ENCODE measurements at regions not wholly inside any gene's neighbourhood (a gene's known extent, or its start where the extent isn't known, plus 50 kb on each side); places are given as distances from the start of the nearest gene placed in this dataset.
"Not testable (repeated sequence)": the region's sequence is repeated elsewhere in the genome, so short reads cannot be mapped to it uniquely, and the experiment has no call there.

DNA sequence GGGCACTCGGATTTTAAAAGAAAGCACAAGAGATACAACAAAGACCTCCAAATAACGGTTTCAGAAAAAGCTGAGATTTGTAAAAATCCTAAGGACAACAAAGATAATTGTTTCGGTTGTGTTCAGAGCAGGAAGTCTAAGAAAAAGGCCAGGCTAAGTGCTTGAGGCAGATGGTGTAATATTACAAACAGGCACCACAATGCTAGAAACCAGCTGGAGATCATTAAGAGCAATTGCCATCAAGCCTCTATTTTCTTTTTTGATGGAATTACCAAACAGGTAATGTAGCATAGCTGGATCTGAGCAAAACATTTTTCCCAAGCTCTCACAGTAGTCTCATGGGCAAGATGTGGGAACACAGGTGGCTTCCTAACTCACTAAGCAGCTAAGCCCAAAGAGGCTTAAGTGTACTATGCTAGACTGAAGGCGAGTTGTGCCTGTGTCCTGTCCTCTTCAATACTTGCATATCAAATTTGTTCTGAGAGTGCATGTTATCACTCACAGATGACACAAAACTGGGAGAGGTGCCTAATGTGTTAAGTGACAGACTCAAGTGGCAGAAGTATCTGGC, 161.6 kb downstream of the GLUL start:
- intact Hi-C loops (cut with micrococcal nuclease): no loop called here

DNA sequence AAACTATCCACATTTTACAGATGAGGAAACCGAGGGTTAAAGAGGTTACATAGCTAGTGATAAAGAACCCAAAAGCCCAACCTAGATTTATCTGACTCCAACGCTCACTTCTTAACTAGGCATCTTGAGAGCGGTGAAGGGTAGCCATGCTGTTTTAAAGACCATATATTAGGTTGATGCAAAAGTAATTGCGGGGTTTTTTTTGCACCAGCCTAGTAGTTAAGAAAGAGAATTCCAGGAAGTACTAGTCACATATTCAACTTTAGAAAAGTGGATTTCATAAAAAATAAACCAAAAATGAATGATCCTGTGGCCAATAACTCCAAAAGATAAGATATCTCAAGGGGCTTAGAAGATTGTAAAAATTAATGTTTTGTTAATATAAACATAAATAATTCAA, 162.1 kb downstream of the GLUL start:
- intact Hi-C loops (cut with micrococcal nuclease): no loop called here

DNA sequence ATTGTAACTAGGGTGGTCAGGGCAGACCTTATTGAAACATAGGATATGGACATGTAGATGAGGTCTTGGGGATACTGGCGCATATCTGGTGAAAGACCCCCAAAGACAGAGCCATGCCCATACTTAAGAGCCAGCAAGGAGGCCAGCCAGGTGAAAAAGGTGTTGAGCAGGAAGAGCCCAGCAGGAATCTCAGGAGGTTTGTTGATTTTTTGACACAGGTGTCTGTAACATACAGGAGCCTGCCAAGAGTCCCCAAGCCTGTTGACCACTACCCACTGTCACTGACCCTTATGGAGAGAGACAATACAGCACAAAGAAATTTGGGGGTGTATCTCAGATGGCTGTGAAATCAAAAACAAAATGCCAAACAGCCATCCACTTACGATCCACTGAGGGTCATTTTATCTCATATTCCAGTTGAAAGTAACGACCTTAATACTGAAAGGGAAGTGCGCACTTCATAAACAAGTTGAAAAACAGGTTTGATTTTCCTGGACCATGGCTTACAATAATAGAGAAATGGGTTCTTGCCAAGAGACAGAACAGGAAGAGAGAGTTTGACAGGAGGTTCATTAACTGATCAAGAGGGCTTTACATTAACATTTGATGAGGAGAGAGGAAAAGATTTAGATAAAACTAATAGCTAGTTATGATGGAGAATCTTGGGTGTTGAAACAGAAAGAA, 163.6 kb downstream of the GLUL start:
- intact Hi-C loops (cut with micrococcal nuclease): no loop called here

DNA sequence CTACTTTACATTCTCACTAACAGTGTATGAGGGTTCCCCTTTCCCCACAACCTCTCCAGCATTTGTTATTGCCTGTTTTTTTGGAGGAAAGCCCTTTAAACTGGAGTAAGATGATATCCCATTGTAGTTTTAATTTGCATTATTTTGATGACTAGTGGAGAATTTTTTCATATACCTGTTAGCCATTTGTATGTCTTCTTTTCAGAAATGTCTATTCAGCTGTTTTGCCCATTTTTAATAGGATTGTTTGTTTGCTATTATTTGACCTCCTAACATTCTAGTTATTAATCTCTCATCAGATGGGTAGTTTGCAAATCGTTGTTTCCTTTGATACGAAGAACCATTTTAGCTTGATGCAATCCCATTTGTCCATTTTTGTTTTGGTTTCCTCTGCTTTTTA, 165.0 kb downstream of the GLUL start:
- intact Hi-C loops (cut with micrococcal nuclease): no loop called here

DNA sequence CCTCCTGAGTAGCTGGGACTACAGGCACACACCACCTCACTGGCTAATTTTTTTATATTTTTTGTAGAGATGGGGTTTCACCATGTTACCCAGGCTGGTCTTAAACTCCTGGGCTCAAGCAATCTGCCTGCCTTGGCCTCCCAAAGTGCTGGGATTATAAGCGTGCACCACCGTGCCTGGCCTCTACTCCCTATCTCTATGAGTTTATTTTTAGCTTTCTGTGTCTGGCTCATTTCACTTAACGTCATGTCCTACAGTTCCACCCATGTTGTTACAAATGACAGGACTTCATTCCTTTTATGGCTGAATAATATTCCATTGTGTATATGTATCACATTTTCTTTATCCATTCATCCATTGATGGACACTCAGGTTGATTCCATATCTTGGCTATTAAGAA, 164.2 kb upstream of the ZNF648 start:
- intact Hi-C loops (cut with micrococcal nuclease): not testable (repeated sequence)

DNA sequence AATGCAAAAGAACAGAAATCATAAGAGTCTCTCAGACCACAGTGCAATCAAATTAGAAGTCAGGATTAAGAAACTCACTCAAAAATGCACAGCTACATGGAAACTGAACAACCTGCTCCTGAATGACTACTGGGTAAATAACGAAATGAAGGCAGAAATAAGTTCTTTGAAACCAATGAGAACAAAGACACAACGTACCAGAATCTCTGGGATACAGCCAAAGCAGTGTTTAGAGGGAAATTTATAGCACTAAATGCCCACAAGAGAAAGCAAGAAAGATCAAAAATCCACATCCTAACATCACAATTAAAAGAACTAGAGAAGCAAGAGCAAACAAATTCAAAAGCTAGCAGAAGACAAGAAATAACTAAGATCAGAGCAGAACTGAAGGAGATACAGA, 160.5 kb upstream of the ZNF648 start:
- intact Hi-C loops (cut with micrococcal nuclease): not testable (repeated sequence)

DNA sequence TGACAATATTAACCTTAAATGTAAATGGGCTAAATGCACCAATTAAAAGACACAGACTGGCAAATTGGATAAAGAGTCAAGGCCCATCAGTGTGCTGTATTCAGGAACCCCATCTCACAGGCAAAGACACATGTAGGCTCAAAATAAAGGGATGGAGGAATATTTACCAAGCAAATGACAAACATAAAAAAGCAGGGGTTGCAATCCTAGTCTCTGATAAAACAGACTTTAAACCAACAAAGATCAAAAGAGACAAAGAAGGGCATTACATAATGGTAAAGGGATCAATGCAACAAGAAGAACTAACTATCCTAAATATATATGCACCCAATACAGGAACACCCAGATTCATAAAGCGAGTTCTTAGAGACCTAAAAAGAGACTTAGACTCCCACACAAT, 159.9 kb upstream of the ZNF648 start:
- intact Hi-C loops (cut with micrococcal nuclease): not testable (repeated sequence)

DNA sequence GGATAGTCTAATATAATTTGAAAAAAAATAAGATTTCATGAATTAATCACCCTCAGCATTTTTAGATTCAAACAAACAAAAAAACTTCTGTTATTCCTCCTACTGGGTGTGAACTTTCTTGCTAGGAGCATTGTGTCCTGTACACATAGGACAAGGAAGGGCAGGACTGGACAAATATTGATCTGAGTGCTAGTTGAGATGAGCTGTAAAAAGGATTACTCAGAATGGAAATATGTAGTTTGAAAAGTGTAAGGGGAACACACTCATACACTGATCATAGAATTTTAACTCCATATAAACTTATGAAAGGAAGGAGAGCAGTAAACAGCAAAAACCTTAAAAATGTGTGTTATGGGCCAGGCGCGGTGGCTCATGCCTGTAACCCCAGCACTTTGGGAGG, 156.5 kb upstream of the ZNF648 start:
- intact Hi-C loops (cut with micrococcal nuclease): no loop called here

DNA sequence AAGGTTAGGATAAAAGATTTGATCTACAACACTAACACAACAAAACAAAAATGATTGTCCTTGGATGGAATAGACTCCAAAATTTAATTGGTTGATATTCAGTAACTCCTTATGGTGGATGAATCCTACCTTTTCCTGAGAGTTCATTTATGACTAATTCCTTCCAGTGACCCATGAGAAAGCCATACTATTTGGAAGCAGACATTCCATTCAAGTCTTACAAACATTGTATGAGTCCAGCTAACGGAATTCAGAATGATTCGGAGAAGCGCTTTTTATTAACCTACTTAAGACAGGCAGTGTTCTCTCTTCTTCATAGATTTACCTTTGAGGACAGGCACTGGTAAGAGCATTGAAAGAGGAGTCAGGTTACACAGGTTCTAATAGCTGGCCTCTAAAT, 155.6 kb upstream of the ZNF648 start:
- intact Hi-C loops (cut with micrococcal nuclease): no loop called here

DNA sequence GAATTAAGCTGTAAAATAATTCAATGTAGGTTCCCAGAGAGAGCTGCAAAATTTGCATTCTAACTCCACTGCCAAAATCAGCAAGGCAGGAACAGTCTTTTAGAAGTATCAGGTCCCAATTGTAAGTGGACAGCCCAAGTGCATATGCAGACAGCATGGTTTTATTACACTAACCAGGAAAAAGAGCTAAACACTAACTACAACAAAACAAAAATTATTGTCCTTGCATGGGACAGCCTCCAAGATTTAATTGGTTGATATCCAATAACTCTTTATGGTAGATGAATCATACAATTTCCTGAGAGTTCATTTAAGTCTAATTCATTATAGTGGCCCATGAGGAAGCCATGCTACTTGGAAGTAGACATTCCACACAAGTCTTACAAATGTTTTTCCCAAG, 154.3 kb upstream of the ZNF648 start:
- intact Hi-C loops (cut with micrococcal nuclease): no loop called here

DNA sequence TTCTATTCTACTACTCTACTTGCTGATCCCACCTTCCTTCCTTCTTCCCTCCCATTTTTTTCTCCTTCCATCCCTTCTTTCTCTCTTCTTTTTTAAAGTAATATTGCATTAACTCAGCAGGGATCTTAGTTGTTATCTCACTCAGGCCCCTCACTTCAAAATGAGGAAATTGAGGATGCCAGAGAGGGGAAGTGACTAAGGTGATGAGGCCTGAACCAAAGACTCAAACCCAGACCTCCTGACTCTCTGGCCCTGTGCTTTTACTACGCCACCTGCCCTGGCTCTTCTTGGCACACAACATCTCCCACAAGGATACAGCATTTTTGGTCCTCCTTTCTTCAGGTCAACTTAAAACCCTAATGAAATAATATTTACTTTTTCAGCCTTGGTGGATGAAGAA, 151.7 kb upstream of the ZNF648 start:
- intact Hi-C loops (cut with micrococcal nuclease): no loop called here

DNA sequence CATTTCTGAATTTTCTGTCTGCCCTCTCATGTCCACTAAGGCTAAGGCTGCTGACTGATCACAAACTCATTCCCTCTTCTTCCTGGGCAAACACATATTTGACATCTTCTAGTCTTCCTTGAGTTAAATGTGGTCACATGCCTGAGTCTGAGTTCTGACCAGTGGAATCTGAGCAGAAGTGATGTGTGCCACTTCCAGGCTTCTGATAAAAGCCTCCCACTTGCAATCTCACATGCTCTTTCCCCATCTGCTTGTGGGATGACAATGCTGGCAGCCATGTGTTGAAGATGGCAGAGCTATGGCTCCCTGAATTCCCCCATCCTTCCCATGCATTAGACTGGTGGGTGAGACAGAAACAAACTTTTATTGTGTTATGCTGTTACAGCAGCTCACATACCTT, 149.9 kb upstream of the ZNF648 start:
- intact Hi-C loops (cut with micrococcal nuclease): no loop called here

DNA sequence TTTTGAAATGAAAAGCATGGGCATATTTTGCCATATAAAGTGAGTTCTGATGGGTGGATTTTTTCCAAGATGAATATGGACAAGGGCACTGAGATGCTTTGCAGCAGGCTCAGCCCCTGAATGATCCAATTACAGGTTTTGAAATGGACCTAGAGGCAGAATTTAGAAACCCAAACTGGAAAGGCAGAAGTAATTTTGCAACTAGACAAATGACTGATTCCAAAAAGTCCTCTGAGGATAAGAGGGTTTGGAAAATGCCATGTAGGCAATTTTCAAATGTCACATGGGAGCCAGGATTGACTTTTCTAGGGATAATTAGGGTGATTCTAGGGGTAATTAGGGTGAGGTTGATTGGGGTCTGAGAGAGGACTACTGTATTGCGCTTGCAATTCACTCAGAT, 148.9 kb upstream of the ZNF648 start:
- intact Hi-C loops (cut with micrococcal nuclease): no loop called here

DNA sequence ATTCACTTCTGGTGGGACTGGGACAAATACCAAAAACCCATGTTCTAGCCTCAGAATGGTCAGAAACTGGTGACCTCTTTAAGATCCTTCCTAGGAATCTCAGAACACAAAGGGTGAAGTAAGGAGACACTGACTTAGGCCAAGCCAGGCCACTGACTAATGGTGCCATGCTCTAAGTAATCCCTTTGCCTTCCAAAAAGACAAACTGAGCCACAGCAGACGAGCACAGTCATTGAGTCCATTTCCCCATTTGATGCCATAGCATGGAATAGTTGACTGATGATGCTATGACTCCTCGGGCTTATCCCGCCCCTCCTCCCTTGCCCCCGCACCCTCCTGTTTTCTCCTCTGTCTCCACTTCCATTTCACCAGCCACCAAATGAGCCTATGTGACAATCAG, 145.8 kb upstream of the ZNF648 start:
- intact Hi-C loops (cut with micrococcal nuclease): no loop called here

DNA sequence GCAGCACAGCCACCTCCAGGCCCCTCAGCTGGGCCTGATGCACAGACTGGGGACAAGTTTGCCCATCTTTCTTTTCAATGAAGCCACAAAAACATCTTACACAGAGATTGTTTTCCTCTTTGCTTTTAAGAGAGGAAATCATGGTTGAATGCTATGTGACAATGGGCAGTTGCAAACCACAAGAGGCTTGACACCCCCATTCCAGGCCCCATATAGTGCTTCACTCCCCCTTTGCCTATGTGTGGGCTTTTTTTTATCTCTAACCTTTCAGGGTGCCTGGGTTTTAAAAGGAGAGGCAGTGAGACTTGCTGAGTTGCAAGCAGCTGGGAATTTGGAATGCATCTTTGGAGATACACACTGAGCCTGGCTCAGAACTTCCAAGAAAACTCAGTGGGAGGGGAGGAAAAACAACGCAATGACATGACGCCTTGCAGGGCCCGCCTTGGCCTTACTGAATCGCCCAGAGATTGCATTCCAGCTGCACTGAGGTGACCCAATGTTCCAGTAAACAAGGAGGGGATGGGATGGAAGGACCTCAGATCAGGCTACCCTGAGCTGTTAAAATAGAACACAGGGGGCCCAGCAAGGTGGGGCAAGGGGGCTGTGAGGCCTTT, 145.2 kb upstream of the ZNF648 start:
- intact Hi-C loops (cut with micrococcal nuclease): no loop called here

DNA sequence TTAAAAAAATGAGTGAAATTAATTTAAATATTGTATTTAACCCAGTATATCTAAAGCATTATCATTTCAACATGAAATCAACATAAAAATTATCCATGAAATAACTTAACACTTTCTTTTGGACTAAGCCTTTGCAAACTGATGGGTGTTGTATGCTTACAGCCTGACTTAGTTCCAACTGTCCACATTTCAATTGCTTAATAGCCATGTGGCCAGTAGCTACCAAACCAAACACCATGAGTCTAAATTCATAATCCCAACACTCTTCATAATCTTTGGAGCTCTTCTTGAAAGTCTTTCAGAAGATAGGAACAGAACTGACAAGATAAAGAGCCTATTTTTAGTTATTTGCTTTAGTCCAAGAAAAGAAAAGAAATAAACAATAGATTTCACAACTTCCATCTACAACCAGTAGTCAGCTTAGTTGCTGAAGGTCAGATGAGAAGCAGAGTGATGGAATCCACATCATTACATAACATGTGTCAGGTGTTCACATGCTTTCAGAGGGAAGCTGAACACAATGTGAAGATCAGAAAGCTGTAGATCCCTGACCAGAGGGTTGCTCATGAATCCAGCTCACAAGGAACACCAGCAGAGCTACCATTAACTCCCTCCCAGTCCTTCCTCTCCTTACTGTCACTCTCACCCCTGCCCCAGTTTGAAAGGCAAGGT, 144.0 kb upstream of the ZNF648 start:
- intact Hi-C loops (cut with micrococcal nuclease): no loop called here

DNA sequence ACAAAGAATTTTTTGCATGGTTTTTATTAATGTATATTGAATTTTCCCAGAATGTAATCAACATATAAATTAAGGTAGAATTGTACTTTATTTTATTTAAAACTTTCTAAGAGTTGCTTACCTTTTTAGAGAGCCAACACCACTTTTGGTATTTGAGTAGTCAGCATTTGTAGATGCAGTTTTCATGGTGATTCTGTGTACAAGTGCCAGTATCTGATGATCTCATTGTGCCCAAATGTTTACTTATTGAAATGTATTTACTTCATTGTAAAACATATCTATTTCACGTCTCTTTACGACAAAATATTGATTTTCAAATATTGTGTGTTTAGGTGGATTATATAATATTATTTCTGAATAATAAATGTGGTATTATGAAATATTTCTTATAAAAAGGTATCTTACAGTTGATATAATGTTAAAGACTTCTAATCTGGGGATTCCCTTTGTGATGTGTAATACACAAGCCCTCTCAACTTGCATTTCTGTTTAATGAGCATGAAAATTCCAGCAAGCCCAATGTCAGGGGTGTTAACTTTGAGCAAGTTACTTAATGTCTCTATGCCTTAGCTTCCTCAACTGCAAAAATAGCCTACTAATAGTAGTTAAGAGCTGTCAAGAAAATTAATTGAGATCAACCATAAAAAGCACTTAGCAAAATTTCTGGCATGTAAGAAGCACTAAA, 141.8 kb upstream of the ZNF648 start:
- intact Hi-C loops (cut with micrococcal nuclease): no loop called here

DNA sequence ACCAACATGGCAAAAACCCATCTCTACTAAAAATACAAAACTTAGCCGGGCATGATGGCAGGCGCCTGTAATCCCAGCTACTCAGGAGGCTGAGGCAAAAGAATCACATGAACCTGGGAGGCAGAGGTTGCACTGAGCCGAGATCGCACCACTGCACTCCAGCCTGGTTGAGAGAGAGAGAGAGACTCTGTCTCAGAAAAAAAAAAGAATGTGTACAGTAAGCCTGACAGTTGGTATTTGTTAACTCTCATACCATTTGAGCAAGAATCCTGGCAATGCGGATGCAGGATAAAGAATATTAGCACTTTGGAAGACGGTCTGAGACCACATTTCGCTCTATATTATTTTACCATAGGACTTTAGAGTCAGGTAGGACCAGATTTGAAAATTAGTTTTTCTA, 140.0 kb upstream of the ZNF648 start:
- intact Hi-C loops (cut with micrococcal nuclease): not testable (repeated sequence)

DNA sequence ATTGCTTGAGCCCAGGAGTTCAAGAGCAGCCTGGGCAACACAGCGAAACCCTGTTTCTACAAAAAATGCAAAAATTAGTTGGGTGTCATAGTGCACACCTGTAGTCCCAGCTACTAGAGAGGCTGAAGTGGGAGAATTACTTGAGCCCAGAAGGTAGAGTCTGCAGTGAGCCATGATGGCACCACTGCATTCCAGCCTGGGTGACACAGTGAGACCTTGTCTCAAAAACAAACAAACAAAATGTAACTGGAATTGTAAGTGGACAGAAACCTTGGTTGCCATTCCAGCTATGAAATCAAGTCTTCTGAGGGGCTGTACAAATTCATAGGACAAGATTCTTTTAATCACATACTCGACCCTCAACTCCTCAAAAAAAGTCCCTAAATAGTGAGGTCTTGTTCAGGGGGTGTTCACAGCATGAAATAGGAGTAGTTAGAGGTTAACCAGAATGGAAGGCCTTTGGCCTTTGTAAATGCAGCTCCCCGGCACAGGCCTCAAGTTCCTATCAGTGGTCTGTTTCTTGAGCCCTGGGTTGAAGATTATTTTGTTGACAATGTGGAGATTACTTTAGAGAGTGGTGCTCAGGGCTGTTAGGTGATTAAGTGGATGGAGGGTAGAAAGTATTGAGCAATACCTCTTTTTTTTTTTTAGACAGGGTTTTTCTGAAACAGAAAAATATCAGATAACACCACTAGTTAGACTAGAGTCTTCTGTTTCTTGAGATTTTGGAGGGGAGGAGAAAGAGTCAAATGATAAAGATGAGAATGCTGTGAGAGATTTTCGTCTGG, 138.7 kb upstream of the ZNF648 start:
- intact Hi-C loops (cut with micrococcal nuclease): no loop called here

DNA sequence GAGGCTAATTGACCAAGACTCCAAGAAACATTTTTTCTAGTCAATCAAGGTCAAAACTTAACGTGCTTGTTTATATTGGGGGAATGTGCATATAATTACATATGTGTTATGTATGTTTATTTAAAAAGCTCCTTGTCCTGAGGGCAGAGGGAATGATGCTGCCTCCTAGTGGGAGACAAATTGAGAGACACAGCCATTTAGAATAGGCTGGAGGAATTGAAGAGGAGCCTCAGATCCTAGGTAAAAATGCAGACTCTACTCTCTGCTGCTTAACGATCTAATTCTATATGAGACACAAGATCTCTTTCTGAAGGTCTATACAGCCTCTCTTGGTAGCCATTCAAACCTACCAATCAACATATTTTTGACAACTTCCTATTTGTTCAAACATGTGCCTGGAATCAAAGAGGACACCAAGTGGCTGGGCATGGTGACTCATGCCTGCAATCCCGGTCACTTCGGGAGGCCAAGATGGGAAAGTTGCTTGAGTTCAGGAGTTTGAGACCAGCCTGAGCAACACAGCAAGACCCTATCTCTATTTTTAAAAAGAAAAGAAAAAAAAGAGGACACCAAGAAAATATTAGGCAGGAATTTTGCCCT, 136.6 kb upstream of the ZNF648 start:
- intact Hi-C loops (cut with micrococcal nuclease): loop anchor here (1.0 kb wide), 2 partner anchors 55 to 113 kb away; no protein-coding TSS in a partner anchor

Data from T-helper 1 cell treated with Interleukin-12 subunit alpha and Interleukin-12 subunit beta and Interleukin-4 antibody, amounts not matched to agents 30 ng/mL and 1 ng/mL, for 36 hours (primary cell).